Renal cortex interstitium (tissue), 11 donors: ENCODE measurements at regions not wholly inside any gene's neighbourhood (a gene's known extent, or its start where the extent isn't known, plus 50 kb on each side); places are given as distances from the start of the nearest gene placed in this dataset.

Source experiments
- DNase-seq, 11 donors: peaks; one replicate each; pipeline ENCODE4 v3.0.0-alpha.2; 2013; ENCODE audit warnings: low read depth in 9 of 11, low spot score in 4 of 11; ENCODE audit errors: extremely low read depth in 1 of 11

- no peak for DNase-seq
Observed at GRCh38 chr5:2906302-2907090, 155.0 kb upstream of the IRX2 start.

- no peak for DNase-seq
Observed at GRCh38 chr5:2905741-2906140, 154.3 kb upstream of the IRX2 start.

GRCh38 chr5:2904956-2905355, 153.5 kb upstream of the IRX2 start:
- no peak for DNase-seq

- no peak for DNase-seq
Observed at GRCh38 chr5:2904399-2904798, 152.9 kb upstream of the IRX2 start.

- DNase-seq: no peak
Observed at GRCh38 chr5:2903451-2904395, 152.2 kb upstream of the IRX2 start.

- no peak for DNase-seq
Observed at GRCh38 chr5:2902742-2903297, 151.3 kb upstream of the IRX2 start.

- DNase-seq: no peak
Observed at GRCh38 chr5:2902186-2902585, 150.7 kb upstream of the IRX2 start.

GRCh38 chr5:2901511-2901910, 150.0 kb upstream of the IRX2 start:
- no peak for DNase-seq

- no peak for DNase-seq
Observed at GRCh38 chr5:2901096-2901495, 149.6 kb upstream of the IRX2 start.

- no peak for DNase-seq
Observed at GRCh38 chr5:2900360-2900759, 148.9 kb upstream of the IRX2 start.

GRCh38 chr5:2899311-2899710, 147.8 kb upstream of the IRX2 start:
- DNase-seq: no peak

- DNase-seq: no peak
Observed at GRCh38 chr5:2898661-2899060, 147.2 kb upstream of the IRX2 start.

- DNase-seq: no peak
Observed at GRCh38 chr5:2897276-2897961, 145.9 kb upstream of the IRX2 start.

- no peak for DNase-seq
Observed at GRCh38 chr5:2896371-2897275, 145.1 kb upstream of the IRX2 start.

- DNase-seq: no peak
Observed at GRCh38 chr5:2895876-2896275, 144.4 kb upstream of the IRX2 start.

- no peak for DNase-seq
Observed at GRCh38 chr5:2895196-2895595, 143.7 kb upstream of the IRX2 start.

- DNase-seq: no peak
Observed at GRCh38 chr5:2894736-2895135, 143.3 kb upstream of the IRX2 start.

GRCh38 chr5:2894316-2894715, 142.8 kb upstream of the IRX2 start:
- DNase-seq: no peak
